ENCODE measurements at regions not wholly inside any gene's neighbourhood (a gene's known extent, or its start where the extent isn't known, plus 50 kb on each side); places are given as distances from the start of the nearest gene placed in this dataset.

- TF ChIP-seq, protein P1, sequence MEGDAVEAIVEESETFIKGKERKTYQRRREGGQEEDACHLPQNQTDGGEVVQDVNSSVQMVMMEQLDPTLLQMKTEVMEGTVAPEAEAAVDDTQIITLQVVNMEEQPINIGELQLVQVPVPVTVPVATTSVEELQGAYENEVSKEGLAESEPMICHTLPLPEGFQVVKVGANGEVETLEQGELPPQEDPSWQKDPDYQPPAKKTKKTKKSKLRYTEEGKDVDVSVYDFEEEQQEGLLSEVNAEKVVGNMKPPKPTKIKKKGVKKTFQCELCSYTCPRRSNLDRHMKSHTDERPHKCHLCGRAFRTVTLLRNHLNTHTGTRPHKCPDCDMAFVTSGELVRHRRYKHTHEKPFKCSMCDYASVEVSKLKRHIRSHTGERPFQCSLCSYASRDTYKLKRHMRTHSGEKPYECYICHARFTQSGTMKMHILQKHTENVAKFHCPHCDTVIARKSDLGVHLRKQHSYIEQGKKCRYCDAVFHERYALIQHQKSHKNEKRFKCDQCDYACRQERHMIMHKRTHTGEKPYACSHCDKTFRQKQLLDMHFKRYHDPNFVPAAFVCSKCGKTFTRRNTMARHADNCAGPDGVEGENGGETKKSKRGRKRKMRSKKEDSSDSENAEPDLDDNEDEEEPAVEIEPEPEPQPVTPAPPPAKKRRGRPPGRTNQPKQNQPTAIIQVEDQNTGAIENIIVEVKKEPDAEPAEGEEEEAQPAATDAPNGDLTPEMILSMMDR (IDR thresholded peaks at IDR 0.05; ENCODE audit: low read depth, low read length) = no peak
- H3K4me3 ChIP-seq (replicated peaks in 1 of 2; ENCODE audit: low read depth in 2 of 2, low read length in 2 of 2) = no peak overlapping the region
- DNase-seq (ENCODE audit: low read depth in 2 of 2) = no peak
Observed at GRCh38 chr13:106336668-106337067, 198.8 kb downstream of the EFNB2 start.

GRCh38 chr13:106332621-106333020 lies 202.8 kb downstream of the EFNB2 start:
- no peak for DNase-seq (ENCODE audit: low read depth in 2 of 2)
- TF ChIP-seq, protein P1 (IDR thresholded peaks at IDR 0.05; ENCODE audit: low read depth, low read length) = no peak
- H3K4me3 ChIP-seq (replicated peaks in 1 of 2; ENCODE audit: low read depth in 2 of 2, low read length in 2 of 2) = no peak overlapping the region

GRCh38 chr13:106331116-106331515 lies 204.3 kb downstream of the EFNB2 start:
- no peak overlapping the region for H3K4me3 ChIP-seq (replicated peaks in 1 of 2; ENCODE audit: low read depth in 2 of 2, low read length in 2 of 2)
- no peak for DNase-seq (ENCODE audit: low read depth in 2 of 2)
- TF ChIP-seq, protein P1 (IDR thresholded peaks at IDR 0.05; ENCODE audit: low read depth, low read length) = no peak

GRCh38 chr13:106329941-106330340 lies 205.5 kb downstream of the EFNB2 start:
- TF ChIP-seq, protein P1 (IDR thresholded peaks at IDR 0.05; ENCODE audit: low read depth, low read length) = no peak
- DNase-seq (ENCODE audit: low read depth in 2 of 2) = no peak
- H3K4me3 ChIP-seq (replicated peaks in 1 of 2; ENCODE audit: low read depth in 2 of 2, low read length in 2 of 2) = no peak overlapping the region

- DNase-seq (ENCODE audit: low read depth in 2 of 2) = no peak
- no peak overlapping the region for H3K4me3 ChIP-seq (replicated peaks in 1 of 2; ENCODE audit: low read depth in 2 of 2, low read length in 2 of 2)
- TF ChIP-seq, protein P1 (IDR thresholded peaks at IDR 0.05; ENCODE audit: low read depth, low read length) = no peak
Observed at GRCh38 chr13:106326751-106327150, 208.7 kb downstream of the EFNB2 start.

GRCh38 chr13:106324444-106324843 lies 211.0 kb downstream of the EFNB2 start:
- TF ChIP-seq, protein P1 (IDR thresholded peaks at IDR 0.05; ENCODE audit: low read depth, low read length) = no peak
- DNase-seq (ENCODE audit: low read depth in 2 of 2) = no peak
- no peak overlapping the region for H3K4me3 ChIP-seq (replicated peaks in 1 of 2; ENCODE audit: low read depth in 2 of 2, low read length in 2 of 2)

GRCh38 chr13:106322628-106323027 lies 212.8 kb downstream of the EFNB2 start:
- H3K4me3 ChIP-seq (replicated peaks in 1 of 2; ENCODE audit: low read depth in 2 of 2, low read length in 2 of 2) = no peak overlapping the region
- TF ChIP-seq, protein P1 (IDR thresholded peaks at IDR 0.05; ENCODE audit: low read depth, low read length) = no peak
- DNase-seq (ENCODE audit: low read depth in 2 of 2) = no peak
